ENCODE measurements at regions not wholly inside any gene's neighbourhood (a gene's known extent, or its start where the extent isn't known, plus 50 kb on each side); places are given as distances from the start of the nearest gene placed in this dataset.

DNA sequence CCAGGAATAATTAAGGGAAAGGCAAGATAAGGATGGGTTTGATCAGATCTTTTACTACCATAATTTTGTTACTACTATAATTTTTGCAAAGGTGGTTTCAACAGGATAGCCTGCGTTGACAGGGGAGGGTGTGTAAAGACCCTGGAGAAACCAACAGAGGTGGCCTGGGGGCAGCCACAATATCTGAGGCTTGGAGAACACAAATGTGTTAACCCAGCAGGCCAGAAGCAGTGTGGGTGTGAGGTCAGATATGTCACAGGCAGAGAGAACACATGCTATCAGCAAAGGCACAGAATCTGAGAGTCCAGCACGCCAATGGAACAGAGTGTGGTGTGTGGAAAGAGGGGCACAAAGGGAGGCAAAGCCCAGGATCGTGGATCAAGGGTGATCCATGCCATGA, 399.4 kb upstream of the TRIB2 start:
- no peaks in the 10 kb centered on the region for H3K9me3 ChIP-seq (ENCODE audit: control insufficient read depth in 3 of 3, low read length in 3 of 3)
- peaks cover 4 to 7% (median 6%) of the 10 kb centered on the region in 3 donors for H3K4me1 ChIP-seq (ENCODE audit: control insufficient read depth in 3 of 3, insufficient read depth in 3 of 3, low read length in 3 of 3)
- H3K36me3 ChIP-seq (ENCODE audit: control insufficient read depth in 3 of 3, insufficient read depth in 3 of 3, low read length in 3 of 3), result no peaks in the 10 kb centered on the region
- H3K4me3 ChIP-seq (ENCODE audit: low read length in 3 of 3), result no peak overlapping the region
- H3K27me3 ChIP-seq (ENCODE audit: control insufficient read depth in 3 of 3, insufficient read depth in 3 of 3, low read length in 3 of 3), result no peaks in the 10 kb centered on the region
- no peak overlapping the region for H3K9ac ChIP-seq (ENCODE audit: low read depth in 1 of 3, low read length in 3 of 3)
- no peak overlapping the region for H3K27ac ChIP-seq (ENCODE audit: low read depth, low read length)

DNA sequence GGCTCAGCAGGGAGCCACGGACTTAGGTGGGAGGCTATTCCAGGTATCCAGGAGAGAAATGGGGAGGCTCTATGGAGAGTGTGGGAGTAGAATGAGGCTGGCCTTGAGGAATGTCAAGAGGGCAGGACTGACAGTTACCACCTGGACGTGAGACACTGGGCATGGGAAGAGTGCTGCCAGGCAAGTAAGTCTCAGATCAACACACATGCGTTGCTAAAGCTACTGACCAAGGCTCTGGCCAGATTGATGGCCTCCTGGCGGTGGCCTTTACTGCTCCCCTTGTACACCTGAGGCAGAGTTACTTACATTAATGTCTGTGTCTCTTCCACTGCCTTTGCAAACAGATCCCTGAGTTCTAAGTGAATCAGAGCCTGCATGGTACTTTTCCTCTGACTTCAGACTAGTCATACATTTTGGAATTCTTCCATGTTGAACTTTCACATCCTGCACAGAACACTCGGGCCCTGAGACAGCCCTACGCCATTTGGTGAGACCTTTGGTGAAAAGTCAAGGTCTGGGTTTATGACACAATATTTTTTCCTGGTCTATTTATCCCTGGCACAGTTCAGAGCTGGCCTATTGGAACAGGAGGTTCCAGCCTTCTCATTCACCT, 398.8 kb upstream of the TRIB2 start:
- Histone ChIP-seq H3K4me3 (ENCODE audit: low read length in 3 of 3) (no peak overlapping the region), H3K27me3 (ENCODE audit: control insufficient read depth in 3 of 3, insufficient read depth in 3 of 3, low read length in 3 of 3) (no peaks in the 10 kb centered on the region), H3K9me3 (ENCODE audit: control insufficient read depth in 3 of 3, low read length in 3 of 3) (no peaks in the 10 kb centered on the region), H3K27ac (ENCODE audit: low read depth, low read length) (peak overlapping the region; percentile 11), H3K36me3 (ENCODE audit: control insufficient read depth in 3 of 3, insufficient read depth in 3 of 3, low read length in 3 of 3) (no peaks in the 10 kb centered on the region), H3K4me1 (ENCODE audit: control insufficient read depth in 3 of 3, insufficient read depth in 3 of 3, low read length in 3 of 3) (peaks cover 4 to 7% (median 6%) of the 10 kb centered on the region in 3 donors), H3K9ac (ENCODE audit: low read depth in 1 of 3, low read length in 3 of 3) (no peak overlapping the region)

DNA sequence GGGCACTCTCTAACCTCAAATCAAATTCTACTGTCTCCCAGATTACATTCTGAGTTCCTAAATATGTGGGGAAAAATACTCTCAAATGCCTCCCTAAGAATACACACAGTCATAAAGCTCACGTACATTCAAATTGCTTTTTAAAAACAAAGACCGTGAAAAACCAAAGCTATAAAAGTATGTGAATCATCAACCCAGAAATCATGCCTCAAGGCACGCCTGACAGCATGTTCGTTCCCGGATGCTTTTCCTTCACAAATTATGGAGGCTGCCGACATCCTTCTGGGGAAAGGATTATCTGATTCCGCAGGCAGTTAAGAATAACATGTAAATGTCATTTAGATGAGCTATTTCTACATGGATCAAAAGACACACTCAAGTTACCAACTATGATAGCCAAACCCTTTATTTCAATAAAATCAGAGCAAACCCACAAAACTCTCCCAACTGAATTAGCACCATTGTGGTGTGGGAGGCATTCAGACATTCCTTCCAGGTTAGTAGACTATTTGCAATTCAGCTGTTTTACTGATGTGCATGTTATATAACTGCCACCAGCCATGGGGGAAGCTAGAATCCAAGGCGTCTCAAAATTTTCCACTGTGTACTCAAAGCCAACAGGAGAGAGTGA, 398.2 kb upstream of the TRIB2 start:
- Histone ChIP-seq H3K9ac (ENCODE audit: low read depth in 1 of 3, low read length in 3 of 3) (no peak overlapping the region), H3K27me3 (ENCODE audit: control insufficient read depth in 3 of 3, insufficient read depth in 3 of 3, low read length in 3 of 3) (no peaks in the 10 kb centered on the region), H3K36me3 (ENCODE audit: control insufficient read depth in 3 of 3, insufficient read depth in 3 of 3, low read length in 3 of 3) (no peaks in the 10 kb centered on the region), H3K9me3 (ENCODE audit: control insufficient read depth in 3 of 3, low read length in 3 of 3) (no peaks in the 10 kb centered on the region), H3K4me3 (ENCODE audit: low read length in 3 of 3) (no peak overlapping the region), H3K27ac (ENCODE audit: low read depth, low read length) (peak overlapping the region; percentile 11), H3K4me1 (ENCODE audit: control insufficient read depth in 3 of 3, insufficient read depth in 3 of 3, low read length in 3 of 3) (peaks cover 4 to 7% (median 6%) of the 10 kb centered on the region in 3 donors)

DNA sequence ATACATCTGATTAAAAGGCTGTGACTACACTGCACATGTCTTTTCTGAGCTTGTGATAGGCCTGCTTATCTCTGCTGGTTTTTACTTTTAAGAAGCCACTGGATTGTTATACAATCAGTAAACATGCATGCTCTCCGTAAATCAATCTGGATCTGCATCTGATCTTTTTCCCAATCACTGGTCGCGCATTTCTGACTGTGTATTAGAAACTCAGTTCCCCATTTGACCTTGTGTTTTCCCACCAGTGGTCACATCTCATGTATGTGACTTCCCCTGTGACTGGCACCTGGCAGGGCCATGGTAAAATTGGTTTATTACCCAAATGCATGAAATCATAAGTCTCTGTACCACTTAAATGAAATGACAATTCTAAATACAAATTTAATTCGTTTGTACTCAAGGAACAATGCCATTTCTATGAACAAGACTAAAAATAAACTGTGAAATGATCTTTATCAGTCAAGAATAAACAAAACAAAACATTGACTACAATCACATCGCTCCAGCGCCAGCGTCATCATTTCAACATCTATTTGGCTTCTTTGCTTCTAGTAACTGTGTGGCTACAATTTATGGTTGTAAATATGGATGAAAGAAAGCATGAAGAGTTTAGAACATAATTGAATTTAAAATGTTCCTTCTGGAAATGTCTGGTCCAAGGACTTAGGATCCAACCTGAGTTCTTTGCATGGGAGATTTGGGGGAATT, 396.6 kb upstream of the TRIB2 start:
- Histone ChIP-seq H3K4me3 (ENCODE audit: low read length in 3 of 3) (no peak overlapping the region), H3K4me1 (ENCODE audit: control insufficient read depth in 3 of 3, insufficient read depth in 3 of 3, low read length in 3 of 3) (peaks cover 0 to 5% (median 4%) of the 10 kb centered on the region in 3 donors), H3K9ac (ENCODE audit: low read depth in 1 of 3, low read length in 3 of 3) (no peak overlapping the region), H3K36me3 (ENCODE audit: control insufficient read depth in 3 of 3, insufficient read depth in 3 of 3, low read length in 3 of 3) (no peaks in the 10 kb centered on the region), H3K9me3 (ENCODE audit: control insufficient read depth in 3 of 3, low read length in 3 of 3) (no peaks in the 10 kb centered on the region), H3K27ac (ENCODE audit: low read depth, low read length) (no peak overlapping the region), H3K27me3 (ENCODE audit: control insufficient read depth in 3 of 3, insufficient read depth in 3 of 3, low read length in 3 of 3) (no peaks in the 10 kb centered on the region)

DNA sequence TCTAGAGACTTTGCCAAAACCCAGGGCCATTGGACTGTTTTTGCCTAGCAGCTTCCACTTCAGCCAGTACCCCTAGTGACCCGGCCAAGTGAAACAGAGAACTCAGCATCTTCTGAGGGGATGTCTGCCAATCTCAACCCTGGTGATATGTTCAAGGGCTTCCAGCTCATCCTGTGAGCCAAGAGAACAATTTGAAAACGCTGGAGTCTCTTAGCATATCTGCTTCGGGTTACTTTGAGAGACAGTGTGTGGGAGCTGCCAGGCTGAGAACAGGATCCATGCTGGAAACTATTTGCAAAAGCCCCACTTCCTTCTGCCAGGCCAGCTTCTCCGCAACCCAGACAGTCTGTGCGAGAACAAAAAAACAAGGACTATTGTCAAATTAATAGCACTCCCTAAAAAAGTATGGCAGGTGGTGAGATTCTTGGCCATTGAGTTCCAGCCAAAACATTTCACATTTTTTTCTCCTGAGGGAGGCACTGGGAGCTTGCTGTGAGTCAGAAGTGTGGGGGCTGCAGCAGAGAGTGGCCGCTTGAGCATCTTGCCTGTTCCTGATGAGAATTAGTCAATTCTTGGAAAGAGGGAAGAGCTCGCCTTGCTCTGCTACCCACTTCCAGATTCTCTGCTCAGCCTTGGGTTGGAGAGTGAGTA, 395.6 kb upstream of the TRIB2 start:
- H3K9me3 ChIP-seq (ENCODE audit: control insufficient read depth in 3 of 3, low read length in 3 of 3), result no peaks in the 10 kb centered on the region
- H3K4me1 ChIP-seq (ENCODE audit: control insufficient read depth in 3 of 3, insufficient read depth in 3 of 3, low read length in 3 of 3), result peaks cover 0 to 5% (median 4%) of the 10 kb centered on the region in 3 donors
- H3K36me3 ChIP-seq (ENCODE audit: control insufficient read depth in 3 of 3, insufficient read depth in 3 of 3, low read length in 3 of 3), result no peaks in the 10 kb centered on the region
- peak overlapping the region; percentile 20 for H3K27ac ChIP-seq (ENCODE audit: low read depth, low read length)
- H3K9ac ChIP-seq (ENCODE audit: low read depth in 1 of 3, low read length in 3 of 3), result no peak overlapping the region
- H3K27me3 ChIP-seq (ENCODE audit: control insufficient read depth in 3 of 3, insufficient read depth in 3 of 3, low read length in 3 of 3), result no peaks in the 10 kb centered on the region
- H3K4me3 ChIP-seq (ENCODE audit: low read length in 3 of 3), result no peak overlapping the region

DNA sequence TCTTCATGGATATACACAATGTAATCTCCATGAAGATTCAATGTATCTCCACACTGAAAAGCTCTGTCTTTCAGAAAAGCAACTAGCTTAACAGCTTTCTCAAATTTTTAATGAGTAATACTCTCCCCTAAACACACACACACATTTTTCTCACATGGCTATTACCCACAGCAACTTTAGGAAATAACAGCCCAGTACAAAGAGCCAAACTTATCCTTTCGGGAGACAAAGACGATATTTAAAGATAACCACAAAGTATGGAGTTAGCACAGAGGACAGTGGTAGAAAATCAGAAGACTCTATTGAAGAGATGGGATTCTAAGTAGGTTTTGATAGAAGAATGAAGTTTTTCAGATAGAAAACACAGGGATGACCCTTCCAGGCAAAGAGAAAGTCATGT, 394.9 kb upstream of the TRIB2 start:
- no peak overlapping the region for H3K9ac ChIP-seq (ENCODE audit: low read depth in 1 of 3, low read length in 3 of 3)
- H3K9me3 ChIP-seq (ENCODE audit: control insufficient read depth in 3 of 3, low read length in 3 of 3), result peaks cover 0 to 2% (median 0%) of the 10 kb centered on the region in 3 donors
- no peaks in the 10 kb centered on the region for H3K36me3 ChIP-seq (ENCODE audit: control insufficient read depth in 3 of 3, insufficient read depth in 3 of 3, low read length in 3 of 3)
- no peak overlapping the region for H3K4me3 ChIP-seq (ENCODE audit: low read length in 3 of 3)
- H3K27ac ChIP-seq (ENCODE audit: low read depth, low read length), result no peak overlapping the region
- H3K27me3 ChIP-seq (ENCODE audit: control insufficient read depth in 3 of 3, insufficient read depth in 3 of 3, low read length in 3 of 3), result no peaks in the 10 kb centered on the region
- H3K4me1 ChIP-seq (ENCODE audit: control insufficient read depth in 3 of 3, insufficient read depth in 3 of 3, low read length in 3 of 3), result peaks cover 0 to 5% (median 4%) of the 10 kb centered on the region in 3 donors

DNA sequence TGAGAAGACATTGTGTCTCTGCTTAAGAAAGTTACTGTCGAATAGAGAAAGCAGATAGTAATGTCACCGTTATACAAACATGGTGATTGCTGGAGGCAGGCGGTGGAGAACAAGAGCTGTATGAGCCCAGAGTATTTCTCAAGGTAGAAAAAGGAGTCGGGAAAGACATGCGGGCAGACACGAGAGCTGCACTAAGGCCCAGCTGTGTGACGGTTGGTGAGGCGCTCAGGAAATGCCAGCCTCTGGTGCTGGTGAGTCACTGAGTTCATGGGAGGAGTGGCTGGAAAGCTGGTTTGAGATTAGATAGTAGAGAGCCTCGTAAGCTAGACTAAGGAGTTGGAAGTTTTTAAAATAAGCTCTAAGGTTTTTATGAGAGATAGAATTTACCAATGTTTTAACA, 390.9 kb upstream of the TRIB2 start:
- Histone ChIP-seq H3K9ac (ENCODE audit: low read depth in 1 of 3, low read length in 3 of 3) (no peak overlapping the region), H3K4me3 (ENCODE audit: low read length in 3 of 3) (no peak overlapping the region), H3K4me1 (ENCODE audit: control insufficient read depth in 3 of 3, insufficient read depth in 3 of 3, low read length in 3 of 3) (peaks cover 0 to 5% (median 0%) of the 10 kb centered on the region in 3 donors), H3K27ac (ENCODE audit: low read depth, low read length) (no peak overlapping the region), H3K36me3 (ENCODE audit: control insufficient read depth in 3 of 3, insufficient read depth in 3 of 3, low read length in 3 of 3) (no peaks in the 10 kb centered on the region), H3K9me3 (ENCODE audit: control insufficient read depth in 3 of 3, low read length in 3 of 3) (peaks cover 0 to 2% (median 0%) of the 10 kb centered on the region in 3 donors), H3K27me3 (ENCODE audit: control insufficient read depth in 3 of 3, insufficient read depth in 3 of 3, low read length in 3 of 3) (no peaks in the 10 kb centered on the region)

DNA sequence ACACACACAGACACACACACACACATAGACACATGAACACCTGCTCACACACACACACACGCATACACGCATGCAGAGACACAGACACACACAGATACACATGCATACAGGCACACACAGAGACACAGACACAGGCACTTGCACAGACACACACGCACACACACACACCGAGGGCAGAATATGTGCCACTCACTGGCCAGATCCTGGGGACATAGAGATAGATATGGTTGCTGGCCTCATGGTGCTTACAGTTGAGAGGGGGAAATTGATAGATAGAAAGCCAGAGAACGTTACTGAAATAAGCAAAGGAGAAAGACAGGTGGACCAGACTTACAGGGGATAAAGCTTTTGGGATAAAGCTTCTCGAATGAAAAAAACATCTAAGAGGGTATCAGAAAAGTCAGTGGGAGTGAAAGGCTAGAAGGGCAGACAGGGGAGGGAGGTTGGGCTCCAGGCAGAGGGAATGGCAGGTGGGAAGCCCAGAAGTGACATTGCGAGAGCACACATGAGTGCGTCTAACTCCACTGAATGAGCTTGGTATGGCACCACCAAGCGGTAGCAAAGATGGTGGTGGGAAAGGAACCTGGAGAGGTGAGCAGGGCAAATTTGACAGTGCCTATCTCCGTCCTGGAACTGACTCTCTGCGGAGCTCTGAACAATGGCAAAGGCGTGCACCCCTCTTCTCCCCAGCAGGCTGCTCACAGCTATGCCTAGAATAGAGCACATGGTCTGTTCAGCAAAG, 390.1 kb upstream of the TRIB2 start:
- H3K4me1 ChIP-seq (ENCODE audit: control insufficient read depth in 3 of 3, insufficient read depth in 3 of 3, low read length in 3 of 3), result no peaks in the 10 kb centered on the region
- H3K9ac ChIP-seq (ENCODE audit: low read depth in 1 of 3, low read length in 3 of 3), result no peak overlapping the region
- H3K4me3 ChIP-seq (ENCODE audit: low read length in 3 of 3), result no peak overlapping the region
- no peaks in the 10 kb centered on the region for H3K27me3 ChIP-seq (ENCODE audit: control insufficient read depth in 3 of 3, insufficient read depth in 3 of 3, low read length in 3 of 3)
- H3K9me3 ChIP-seq (ENCODE audit: control insufficient read depth in 3 of 3, low read length in 3 of 3), result peaks cover 0 to 2% (median 0%) of the 10 kb centered on the region in 3 donors
- H3K36me3 ChIP-seq (ENCODE audit: control insufficient read depth in 3 of 3, insufficient read depth in 3 of 3, low read length in 3 of 3), result no peaks in the 10 kb centered on the region
- H3K27ac ChIP-seq (ENCODE audit: low read depth, low read length), result no peak overlapping the region

DNA sequence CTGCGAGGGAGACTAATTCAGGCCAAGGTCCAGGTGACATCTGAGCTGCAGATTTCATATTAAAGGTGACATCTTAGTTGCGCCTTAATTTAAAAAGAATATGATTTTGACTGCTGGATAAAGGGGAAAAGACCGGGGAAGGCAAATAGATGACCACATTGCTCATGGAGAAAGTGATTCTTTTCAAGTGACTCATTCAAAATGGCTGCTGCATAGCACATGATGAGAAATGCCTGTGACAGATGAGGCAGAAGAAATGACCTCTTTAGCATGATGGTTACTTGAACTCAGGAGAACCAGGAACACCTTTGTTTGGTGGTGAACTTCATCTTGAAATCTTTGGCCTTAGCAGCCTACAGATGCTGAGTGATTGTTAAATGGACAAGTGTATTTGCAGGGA, 385.8 kb upstream of the TRIB2 start:
- no peak overlapping the region for H3K27ac ChIP-seq (ENCODE audit: low read depth, low read length)
- H3K27me3 ChIP-seq (ENCODE audit: control insufficient read depth in 3 of 3, insufficient read depth in 3 of 3, low read length in 3 of 3), result no peaks in the 10 kb centered on the region
- no peaks in the 10 kb centered on the region for H3K36me3 ChIP-seq (ENCODE audit: control insufficient read depth in 3 of 3, insufficient read depth in 3 of 3, low read length in 3 of 3)
- H3K9me3 ChIP-seq (ENCODE audit: control insufficient read depth in 3 of 3, low read length in 3 of 3), result peaks cover 0 to 2% (median 0%) of the 10 kb centered on the region in 3 donors
- no peaks in the 10 kb centered on the region for H3K4me1 ChIP-seq (ENCODE audit: control insufficient read depth in 3 of 3, insufficient read depth in 3 of 3, low read length in 3 of 3)
- no peak overlapping the region for H3K4me3 ChIP-seq (ENCODE audit: low read length in 3 of 3)
- H3K9ac ChIP-seq (ENCODE audit: low read depth in 1 of 3, low read length in 3 of 3), result no peak overlapping the region

Data from skeletal muscle tissue (tissue), 3 donors.